NCI-H748 (cell line): ENCODE measurements at regions not wholly inside any gene's neighbourhood (a gene's known extent, or its start where the extent isn't known, plus 50 kb on each side); places are given as distances from the start of the nearest gene placed in this dataset.
A peak's percentile ranks its signal among the peaks of the same experiment; 100 is the strongest.
"Not testable (repeated sequence)": the region's sequence is repeated elsewhere in the genome, so short reads cannot be mapped to it uniquely, and the experiment has no call there.

Experiments
- DNase-seq: peaks from one replicate; lab custom pipeline; 2025; ENCODE audit not compliant: unreplicated experiment; lab: John Stamatoyannopoulos, UW

DNA sequence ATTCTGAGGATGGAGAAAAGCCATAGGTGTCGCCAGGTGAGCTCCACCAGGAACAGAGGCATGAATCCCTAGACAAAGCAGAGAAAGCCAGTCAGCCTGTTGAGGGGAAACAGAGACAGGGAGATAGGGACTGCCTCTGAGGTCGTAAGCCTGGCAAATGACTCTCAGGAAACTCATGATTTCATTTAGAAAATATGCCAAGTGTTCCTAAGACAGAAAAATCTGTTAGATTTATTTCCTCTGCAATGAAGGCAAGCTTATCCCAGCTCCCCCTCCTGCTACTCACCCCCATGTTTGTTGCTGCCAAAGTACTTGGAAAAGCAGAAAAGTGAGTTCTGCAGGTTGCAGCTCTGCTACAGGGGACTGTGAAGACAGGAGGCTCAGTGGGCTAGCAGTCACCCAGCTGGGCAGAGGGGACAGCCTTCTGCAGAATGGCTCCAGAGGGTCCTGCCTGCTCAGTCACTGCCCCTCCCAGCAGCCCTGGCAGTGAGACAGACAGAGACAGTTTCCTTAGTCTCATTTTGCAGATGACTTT is 184.3 kb downstream of the ADRA2A start:
- DNase-seq: no peak

DNA sequence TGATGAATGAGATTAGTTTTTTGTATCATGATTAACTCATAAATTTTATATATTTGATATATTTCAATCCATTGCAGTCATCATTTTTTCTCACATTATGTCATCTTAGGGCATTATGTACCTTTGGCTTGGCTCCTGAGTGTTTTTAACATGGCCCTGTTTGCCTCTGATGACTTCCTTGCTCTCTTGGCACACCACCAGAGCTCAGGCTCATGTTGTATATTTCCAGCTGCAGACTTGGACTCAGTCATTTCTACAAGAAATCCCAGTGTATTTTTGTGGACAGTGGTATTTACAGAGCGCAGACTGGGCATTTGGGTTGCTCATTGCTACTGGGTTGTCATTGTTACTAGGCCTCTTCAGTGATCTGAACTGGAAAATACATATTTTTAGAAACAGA is 188.5 kb downstream of the ADRA2A start:
- no peak for DNase-seq

DNA sequence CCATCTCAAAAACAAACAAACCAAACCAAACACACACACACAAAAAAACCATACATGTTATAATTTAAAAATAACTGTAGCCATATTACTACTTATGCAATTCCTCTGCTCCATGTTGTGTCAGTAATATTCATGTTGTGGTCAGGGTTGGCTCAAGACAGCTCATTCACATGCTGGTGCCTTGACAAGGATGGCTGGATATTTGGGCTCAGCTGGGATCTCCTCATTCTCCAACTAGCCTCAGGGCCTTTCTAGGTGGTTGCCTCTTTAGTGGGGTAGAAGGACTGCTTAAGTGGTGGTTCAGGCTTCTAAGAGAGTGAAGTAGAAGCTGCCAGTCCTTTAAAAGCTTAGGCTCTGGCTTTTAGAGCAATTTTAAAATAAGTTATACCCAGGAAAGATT is 189.3 kb downstream of the ADRA2A start:
- DNase-seq: no peak

DNA sequence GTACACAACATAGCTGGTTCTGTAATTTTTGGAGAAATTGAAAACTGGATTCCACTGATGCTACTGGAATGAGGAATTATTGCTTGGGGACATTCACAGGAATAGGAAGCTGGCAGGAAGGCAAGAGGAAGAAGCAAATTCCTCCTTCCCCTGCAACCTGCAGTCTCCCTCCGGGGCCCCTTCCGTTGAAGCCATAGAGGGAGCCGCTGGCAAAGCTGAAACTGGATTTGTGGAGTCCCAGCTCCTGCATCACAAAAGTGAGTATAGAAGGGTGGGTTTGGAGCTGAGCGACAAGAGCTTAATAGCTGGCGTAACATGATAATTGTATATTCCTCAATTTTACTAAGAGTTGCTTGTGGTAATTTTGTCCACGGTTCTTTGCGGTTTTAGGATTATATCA is 190.8 kb downstream of the ADRA2A start:
- no peak for DNase-seq

DNA sequence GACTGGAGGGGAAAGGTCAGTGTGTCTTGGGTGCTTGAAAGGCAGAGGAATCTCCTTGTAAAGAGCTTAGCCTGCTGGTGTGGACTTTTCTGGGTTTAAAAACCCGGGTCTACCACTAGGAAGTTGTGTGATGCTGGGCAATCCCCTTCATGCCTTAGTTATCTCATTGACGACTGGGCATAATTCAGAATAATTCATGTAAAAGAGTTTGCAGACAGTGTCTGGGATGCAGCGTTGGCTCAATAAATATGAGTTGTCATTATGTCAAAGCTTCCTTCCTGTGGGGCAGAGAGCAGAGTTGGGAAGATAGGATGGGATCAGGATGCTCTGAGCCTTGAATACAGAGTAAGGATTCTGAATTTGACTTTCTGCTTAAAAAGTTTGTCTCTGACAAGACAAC is 196.4 kb downstream of the ADRA2A start:
- DNase-seq: no peak

DNA sequence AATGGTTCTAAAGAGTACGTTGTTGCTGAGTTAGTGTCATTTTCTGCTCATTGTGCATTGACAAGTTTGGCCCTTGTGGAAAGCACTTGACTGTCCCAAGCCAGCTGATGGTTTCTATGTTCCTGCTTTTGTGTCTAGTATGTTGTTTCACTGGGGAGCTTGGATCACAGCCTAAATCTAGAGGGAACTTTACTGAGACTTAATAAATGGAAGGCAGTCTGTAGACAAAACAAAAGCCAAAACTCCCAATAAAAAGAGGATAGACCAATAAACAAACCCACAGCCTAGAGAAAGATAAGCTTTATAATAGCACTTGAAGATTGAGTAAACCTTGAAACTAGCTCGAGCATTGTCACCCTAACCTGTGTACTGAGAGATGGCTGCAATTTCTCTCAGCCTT is 196.8 kb downstream of the ADRA2A start:
- DNase-seq: no peak

DNA sequence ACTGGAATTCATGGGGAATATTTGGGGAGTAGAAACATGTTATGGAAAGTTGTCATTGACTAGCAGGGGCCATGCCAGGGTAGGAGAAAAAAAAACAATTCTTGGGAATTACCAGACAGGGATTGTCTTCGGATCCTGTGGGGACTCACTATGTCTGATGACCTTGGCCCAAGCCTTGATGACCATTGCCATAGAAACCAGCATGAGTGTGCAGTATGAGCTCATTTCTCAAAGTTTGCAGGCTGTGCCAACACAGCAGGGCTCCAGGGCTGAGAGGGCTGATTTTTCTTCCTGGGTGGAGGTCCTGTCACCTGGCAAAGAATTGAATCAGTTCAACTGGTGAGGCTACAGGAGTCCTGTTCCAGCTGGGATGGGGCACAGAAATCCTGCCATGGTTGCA is 198.3 kb downstream of the ADRA2A start:
- no peak for DNase-seq

DNA sequence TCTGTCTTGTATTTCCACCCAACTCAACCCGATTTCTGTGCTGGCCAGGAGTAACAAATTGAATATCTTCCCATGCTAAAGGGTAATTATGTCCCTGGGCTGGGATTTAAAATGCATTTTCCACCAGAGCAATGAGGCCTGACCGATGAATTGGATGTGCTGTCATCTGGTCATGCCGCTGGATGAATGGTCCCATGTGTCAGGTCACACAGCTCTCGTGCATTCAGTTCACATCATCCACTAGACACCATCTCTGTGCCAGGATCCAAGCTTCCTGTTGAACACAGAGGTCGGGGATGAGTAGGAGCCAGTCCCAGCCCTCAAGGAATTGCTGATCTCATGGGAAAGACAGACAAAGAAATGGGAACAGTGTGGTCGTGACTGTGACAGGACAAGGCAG is 200.8 kb downstream of the ADRA2A start:
- no peak for DNase-seq

DNA sequence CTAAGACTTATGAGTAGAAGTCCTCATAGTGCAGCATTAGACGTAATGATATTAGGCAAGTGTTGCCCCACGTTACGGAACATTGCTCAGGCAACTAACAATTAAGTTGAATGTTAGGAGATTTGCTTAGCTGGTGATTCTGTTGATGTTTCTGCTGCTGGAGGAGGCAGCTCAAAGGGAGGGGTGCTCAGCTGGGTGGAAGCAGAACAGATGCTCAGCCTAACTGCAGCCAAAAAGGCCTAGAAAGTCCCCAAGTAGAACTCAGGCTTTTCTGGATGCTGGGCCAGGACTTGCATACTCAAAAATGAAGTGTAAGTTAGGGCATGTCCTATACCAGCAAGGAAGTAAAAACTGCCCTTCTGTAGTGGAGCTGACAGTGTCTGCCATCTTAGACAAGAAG is 201.4 kb downstream of the ADRA2A start:
- DNase-seq: no peak

DNA sequence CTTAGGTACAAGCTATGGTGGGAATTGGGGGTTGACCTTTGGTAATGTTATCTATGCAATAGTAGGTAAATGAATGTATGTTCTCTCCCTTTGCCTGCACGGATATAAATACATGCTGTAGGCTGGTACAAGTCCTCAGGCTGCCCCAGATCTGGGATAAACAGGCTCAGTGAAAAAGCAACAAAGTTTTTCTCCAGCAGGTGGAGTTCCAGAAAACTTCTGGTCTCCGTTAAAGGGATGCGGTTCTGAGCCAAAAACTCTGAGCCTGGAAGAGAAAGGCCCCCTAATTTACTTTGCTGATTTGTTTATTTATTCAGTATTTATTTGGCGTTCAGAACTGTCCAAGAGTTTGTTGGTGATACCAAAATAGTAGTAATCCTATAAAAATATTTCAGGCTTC is 204.7 kb downstream of the ADRA2A start:
- no peak for DNase-seq

DNA sequence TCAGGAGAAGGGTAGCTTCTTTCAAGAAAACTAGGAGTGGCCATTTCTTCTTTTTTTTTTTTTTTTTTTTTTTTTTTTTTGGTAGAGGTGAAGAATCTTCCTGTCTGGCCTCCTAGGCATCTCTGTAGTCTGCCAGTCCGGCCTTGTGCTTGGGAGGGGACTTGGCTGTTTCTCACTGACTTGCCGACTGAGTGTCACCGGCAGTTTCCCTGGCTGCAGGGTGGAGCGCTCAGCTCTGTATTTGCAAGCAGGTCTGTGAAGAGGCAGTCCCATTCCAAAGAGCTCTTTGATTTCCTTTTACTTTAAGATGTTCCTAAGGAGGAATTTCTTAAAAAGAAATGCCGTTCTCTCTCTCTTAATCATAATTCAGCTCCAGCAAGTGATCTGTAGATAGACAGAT is 212.6 kb downstream of the ADRA2A start:
- DNase-seq: no peak

DNA sequence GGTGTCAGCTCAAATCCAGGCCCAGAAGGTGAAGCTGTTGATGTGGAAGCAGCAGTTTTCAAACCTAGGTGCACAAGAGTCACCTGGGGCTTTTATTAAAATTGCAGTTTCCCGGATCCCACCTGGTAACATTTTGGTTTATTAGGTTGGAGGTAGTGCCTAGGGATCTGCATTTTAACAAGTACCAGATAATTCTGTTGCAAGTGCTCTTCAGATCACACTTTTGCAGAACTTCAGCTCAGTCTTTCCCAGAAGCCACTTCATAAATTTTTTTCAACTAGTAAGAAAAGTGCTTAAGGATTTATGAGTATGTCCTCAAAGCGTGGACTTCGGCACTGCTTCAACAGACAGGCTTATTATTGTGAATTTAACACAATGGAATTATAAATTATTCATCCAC is 213.8 kb downstream of the ADRA2A start:
- no peak for DNase-seq

DNA sequence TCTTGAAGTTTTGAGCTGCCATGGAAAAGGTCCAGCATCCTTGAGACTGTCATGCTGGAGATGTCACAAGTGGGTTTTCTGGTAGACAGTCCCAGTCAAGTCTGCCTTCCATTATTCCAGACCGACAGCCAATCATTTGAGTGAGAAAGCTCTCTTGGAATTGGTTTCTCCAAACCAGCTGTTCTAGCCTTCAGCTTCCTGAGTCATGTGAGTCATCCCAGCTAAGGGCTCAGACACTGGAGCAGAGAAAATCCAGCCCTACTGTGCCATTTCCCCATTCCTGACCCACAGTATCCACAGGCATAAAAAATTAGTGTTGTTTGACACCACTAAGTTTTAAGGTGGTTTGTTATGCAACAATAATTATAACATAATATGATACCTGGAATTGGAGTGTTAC is 219.0 kb downstream of the ADRA2A start:
- no peak for DNase-seq

DNA sequence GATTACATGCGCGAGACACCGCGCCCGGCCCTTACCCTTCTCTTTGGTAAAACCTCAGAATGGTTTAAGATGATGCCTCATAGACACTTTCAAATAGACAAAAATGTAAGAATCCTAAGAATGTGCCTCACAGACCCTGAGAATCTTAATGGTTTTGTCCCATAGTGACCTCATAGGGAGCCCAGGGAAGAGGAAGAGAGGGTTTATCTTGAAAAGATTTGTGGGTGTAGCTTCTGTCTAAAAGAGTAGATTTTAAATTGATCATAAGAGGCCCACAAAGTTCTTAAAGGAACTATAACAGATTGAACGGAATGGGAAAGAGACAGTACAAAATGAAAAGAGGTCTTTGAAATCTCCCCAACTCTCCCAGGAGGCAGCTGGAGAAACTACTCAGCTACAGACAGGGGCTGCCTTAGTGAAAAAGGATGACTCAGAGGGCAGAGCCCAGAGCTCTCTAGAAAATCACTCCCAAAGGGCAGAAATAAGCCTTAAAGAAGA is 220.6 kb downstream of the ADRA2A start:
- no peak for DNase-seq

DNA sequence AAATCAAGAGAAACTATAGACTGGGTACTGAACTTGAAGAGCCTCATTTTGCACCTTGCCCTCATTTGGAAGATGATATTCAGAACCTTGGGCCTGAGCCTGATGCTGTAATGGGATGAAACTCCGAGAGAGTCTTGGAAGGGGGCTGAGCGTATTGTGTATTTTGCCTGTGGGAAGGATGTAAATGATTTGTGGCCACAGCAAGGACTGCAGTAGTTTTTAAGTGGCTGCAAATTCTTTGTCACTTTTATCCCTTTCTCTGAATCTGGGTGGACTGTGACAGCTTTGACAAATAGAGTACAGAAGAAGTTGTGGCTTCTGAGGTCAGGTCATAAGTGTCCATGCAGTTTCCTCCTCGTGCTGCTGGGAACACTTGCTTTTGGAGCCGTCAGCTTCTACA is 221.2 kb downstream of the ADRA2A start:
- DNase-seq: no peak

DNA sequence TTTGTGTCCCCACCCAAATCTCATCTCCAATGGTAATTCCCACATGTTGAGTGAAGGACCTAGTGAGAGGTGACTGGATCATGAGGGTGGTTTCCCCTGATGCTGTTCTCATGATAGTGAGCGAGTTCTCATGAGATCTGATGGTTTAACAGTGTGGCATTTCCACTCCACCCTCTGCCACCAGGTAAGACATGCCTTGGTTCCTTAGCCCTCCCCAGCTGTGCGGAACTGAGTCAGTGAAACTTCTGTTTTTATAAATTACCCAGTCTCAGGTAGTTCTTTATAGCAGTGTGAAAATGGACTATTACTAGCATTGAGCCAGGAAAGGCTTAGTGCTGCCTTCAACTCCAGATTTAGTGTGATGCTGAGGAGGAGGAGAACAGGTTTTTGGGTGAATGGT is 222.2 kb downstream of the ADRA2A start:
- no peak for DNase-seq

DNA sequence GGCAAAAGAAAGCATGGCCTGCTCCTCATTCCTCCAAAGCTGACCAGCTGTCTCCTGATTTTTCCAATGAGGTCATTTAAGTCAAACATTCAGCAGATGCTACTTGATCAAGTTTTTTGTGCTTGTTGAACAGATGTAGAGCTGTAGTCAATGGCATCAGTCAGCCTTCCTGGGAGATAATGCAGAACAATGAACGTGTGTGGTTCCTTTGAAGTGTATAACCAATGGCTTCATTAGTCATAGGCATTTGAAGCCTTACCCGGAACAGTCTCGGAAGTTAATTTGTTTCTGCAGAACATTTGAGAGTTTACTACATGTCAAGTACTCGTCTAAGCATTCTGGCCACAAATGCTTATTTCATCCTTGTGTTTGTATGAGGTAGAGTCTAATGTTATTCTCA is 227.1 kb downstream of the ADRA2A start:
- DNase-seq: no peak

DNA sequence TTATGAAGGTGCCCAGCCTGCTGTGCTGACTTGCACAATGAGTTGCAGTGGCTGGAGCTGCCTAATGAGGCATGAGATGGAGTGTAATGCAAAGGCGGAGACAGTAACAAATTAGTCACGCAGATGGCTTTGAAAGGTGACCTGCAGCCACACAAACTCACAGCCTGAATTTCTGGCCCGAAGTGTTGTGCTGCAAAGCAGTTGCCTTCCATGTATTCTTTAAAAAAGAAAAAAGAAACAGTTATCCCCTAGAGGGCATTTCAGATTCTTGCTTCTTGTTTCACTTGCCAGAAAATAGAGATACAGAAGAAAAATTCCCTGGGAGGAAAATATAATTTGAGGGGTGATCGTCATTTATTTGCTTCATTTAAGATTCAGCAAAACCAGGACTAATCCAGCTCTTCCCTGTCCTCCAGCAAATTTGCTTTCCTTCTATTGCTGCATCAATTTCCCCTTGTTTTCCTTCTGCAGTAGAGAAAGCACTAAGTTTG is 239.9 kb downstream of the ADRA2A start:
- DNase-seq: peak; percentile 18

DNA sequence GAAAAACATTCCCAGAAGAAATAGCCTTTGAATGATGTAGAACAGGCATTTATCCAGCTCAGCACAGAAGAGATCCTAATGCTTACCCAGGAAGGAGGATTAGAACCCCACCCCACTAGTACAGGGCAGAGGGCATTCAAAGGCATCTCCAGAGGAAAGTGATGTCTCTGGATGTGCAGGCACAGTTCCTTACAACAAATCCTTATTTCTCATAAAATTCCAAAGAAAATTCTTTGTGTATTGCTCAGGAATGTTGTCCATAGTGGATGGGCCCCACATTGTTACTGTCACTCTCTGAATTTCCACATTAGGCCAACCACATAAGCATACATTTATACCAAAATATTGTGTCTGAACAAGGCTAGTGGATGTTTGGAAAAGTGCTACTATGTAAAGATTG is 243.0 kb downstream of the ADRA2A start:
- DNase-seq: no peak

DNA sequence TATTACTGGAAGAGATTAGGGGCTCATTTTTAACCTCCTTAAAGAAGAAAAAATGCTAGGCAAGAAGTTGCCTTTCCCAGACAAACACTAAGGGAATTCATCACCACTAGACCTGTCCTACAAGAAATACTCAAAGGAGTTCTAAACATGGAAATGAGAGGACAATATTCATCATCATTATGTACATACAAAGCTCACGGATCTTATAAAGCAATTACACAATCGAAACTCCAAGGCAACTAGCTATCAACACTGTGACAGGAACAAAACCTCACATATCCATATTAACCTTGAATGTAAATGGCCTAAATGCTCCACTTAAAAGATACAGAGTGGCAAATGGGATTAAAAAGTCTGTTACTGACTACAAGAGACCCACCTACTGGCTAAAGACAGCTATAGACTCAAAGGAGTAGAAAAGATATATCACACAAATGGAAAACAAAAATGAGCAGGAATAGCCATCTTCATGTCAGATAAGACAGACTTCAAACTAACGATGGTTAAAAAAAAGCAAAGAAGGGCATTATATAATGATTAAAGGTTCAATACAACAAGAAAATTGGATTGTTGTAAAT is 246.6 kb downstream of the ADRA2A start:
- peak; percentile 29 for DNase-seq

DNA sequence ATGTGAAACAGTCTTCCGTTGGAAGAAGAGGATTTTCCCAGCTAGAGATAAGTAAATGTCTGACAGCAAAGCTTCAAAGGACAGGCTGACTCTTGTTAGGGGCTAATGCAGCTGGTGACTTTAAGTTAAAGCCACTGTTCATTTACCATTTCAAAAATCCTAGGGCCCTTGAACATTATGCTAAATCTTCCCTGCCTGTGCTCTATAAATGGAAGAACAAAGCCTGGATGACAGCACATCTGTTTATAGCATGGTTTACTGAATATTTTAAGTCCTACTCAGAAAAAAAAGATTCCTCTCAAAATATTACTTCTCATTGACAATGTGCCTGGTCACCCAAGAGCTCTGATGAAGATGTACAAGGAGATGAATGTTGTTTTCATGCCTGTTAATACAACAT is 255.3 kb downstream of the ADRA2A start:
- not testable (repeated sequence) for DNase-seq

DNA sequence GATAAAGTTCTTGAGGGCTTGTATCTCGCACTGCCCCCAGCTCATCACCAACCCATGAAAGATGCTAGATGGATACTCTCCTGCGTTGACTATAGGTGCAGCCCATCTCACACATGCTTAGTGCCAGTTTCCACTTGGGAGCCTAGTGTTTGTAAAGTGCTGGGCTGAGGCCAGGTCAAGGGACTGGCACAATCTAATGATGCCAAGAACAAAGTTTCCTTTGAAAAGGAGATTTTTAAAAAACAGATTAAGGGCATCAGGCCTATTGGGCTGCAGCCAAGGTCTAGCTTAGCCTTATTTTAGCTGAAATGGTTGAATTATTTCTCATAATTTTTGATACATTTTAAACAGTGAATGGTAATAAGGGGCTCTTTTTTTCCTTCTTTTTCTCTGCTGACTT is 259.0 kb downstream of the ADRA2A start:
- no peak for DNase-seq

DNA sequence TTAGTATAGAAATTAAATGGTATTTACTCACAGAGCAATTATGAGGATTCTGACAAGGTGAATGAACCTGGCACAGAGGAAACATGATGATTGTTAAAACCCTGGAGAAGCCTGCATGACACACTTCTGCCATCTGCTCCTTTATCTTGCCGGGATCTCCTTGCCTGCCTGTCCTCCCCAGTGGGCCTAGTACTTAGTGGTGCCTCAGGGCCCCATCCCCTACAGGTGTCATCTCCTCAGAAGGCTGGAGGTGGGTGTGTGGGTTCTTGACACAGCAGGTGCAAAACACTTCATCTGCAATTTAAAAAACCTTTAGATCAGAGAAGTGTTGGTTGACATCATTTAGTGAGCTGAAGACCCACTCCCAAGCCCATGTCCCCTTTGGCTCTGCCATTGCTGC is 261.2 kb downstream of the ADRA2A start:
- DNase-seq: peak; percentile 14
